SK-N-SH (cell line): ENCODE measurements at regions not wholly inside any gene's neighbourhood (a gene's known extent, or its start where the extent isn't known, plus 50 kb on each side); places are given as distances from the start of the nearest gene placed in this dataset.
A peak's percentile ranks its signal among the peaks of the same experiment; 100 is the strongest.

Experiments used
- CTCF ChIA-PET: fragments of 300-600, 350-600 bp; formaldehyde crosslinking; extraction: SDS; loops from one replicate; lab custom pipeline; 2021; lab: Yijun Ruan, JAX
- POLR2A ChIA-PET: fragments of 350-600 bp; sonication (Branson Sonifier 250); formaldehyde crosslinking; extraction: SDS; loops from one replicate; lab custom pipeline; 2020; ENCODE audit warnings: antibody characterized with exemption, inconsistent platforms; lab: Yijun Ruan, JAX
- DNase-seq: peaks from one replicate; pipeline ENCODE4 v3.0.0; 2012
- H2AFZ ChIP-seq: fragments of 200-600 bp; sonication (generic); 2 replicates; pipeline ENCODE4 v1.8.1; 2016; ENCODE audit warnings: antibody characterized with exemption, mild to moderate bottlenecking, low read depth
- H3F3A ChIP-seq: fragments of 200-600 bp; sonication (generic); replicated peaks from 2 replicates; pipeline ENCODE3; 2016; ENCODE audit warnings: antibody characterized with exemption, mild to moderate bottlenecking; ENCODE audit not compliant: insufficient read depth
- H3K27ac ChIP-seq, 2 experiments: fragments of 200-500 bp in 1 of 2; fragments of 200-600 bp in 1 of 2; sonication (Bioruptor generic) in 1 of 2; sonication (generic), shearing (Covaris generic) in 1 of 2; 2 replicates each; pipeline versions ENCODE4 v1.5.1 to v1.6.1; 2014 to 2016; ENCODE audit warnings: low read depth in 2 of 2, inconsistent platforms in 1 of 2, low read length in 1 of 2, mild to moderate bottlenecking in 1 of 2, mixed read lengths in 1 of 2
- H3K27me3 ChIP-seq: fragments of 200-600 bp; sonication (generic), shearing (Covaris generic); 2 replicates; pipeline ENCODE4 v1.6.1; 2016; ENCODE audit warnings: mixed run types; ENCODE audit not compliant: insufficient read depth
- H3K36me3 ChIP-seq, 2 experiments: fragments of 200-500 bp in 1 of 2; fragments of 200-600 bp in 1 of 2; sonication (Bioruptor generic) in 1 of 2; sonication (generic) in 1 of 2; replicated peaks in 1 of 2; 2 replicates each; pipeline versions ENCODE3 to v1.5.1; 2014 to 2016; ENCODE audit warnings: low read length in 1 of 2, mild to moderate bottlenecking in 1 of 2; ENCODE audit not compliant: insufficient read depth in 2 of 2, control insufficient read depth in 1 of 2
- H3K4me1 ChIP-seq, 2 experiments: fragments of 200-500 bp in 1 of 2; fragments of 200-600 bp in 1 of 2; sonication (Bioruptor generic) in 1 of 2; sonication (generic), shearing (Covaris generic) in 1 of 2; 2 replicates each; pipeline versions ENCODE4 v1.5.1 to v1.6.1; 2014 to 2016; ENCODE audit warnings: low read depth in 1 of 2, low read length in 1 of 2, mixed run types in 1 of 2; ENCODE audit not compliant: insufficient read depth in 2 of 2, control insufficient read depth in 1 of 2
- H3K4me2 ChIP-seq: fragments of 200-600 bp; sonication (generic), shearing (Covaris generic); 2 replicates; pipeline ENCODE4 v1.6.1; 2017; ENCODE audit warnings: mixed run types
- H3K4me3 ChIP-seq, 2 experiments: fragments of 200-500 bp in 1 of 2; fragments of 200-600 bp in 1 of 2; sonication (Bioruptor generic) in 1 of 2; sonication (generic), shearing (Covaris generic) in 1 of 2; 2 replicates each; pipeline versions ENCODE4 v1.5.1 to v1.8.1; 2014 to 2016; ENCODE audit warnings: low read depth in 2 of 2, inconsistent platforms in 1 of 2, low read length in 1 of 2, mild to moderate bottlenecking in 1 of 2, mixed read lengths in 1 of 2, moderate library complexity in 1 of 2
- H3K79me2 ChIP-seq: fragments of 200-600 bp; sonication (generic); 2 replicates; pipeline ENCODE4 v1.8.1; 2017; ENCODE audit warnings: mild to moderate bottlenecking; ENCODE audit not compliant: insufficient read depth
- H3K9ac ChIP-seq: fragments of 200-600 bp; sonication (generic); 2 replicates; pipeline ENCODE4 v1.6.1; 2017; ENCODE audit warnings: mixed run types
- H3K9me2 ChIP-seq: fragments of 200-600 bp; sonication (generic); 2 replicates; pipeline ENCODE4 v1.6.1; 2017; ENCODE audit warnings: mixed run types
- H3K9me3 ChIP-seq: fragments of 200-600 bp; sonication (generic); 2 replicates; pipeline ENCODE4 v1.6.1; 2017; ENCODE audit warnings: mixed run types, mild to moderate bottlenecking, moderate library complexity
- H4K20me1 ChIP-seq: fragments of 200-600 bp; sonication (generic); 2 replicates; pipeline ENCODE4 v1.6.1; 2017; ENCODE audit warnings: mild to moderate bottlenecking, mixed run types; ENCODE audit not compliant: insufficient read depth
- CHD2 ChIP-seq: fragments of 150-350 bp; IDR thresholded peaks from 2 replicates; pipeline ENCODE4 v1.6.1; 2018; ENCODE audit warnings: low read length; ENCODE audit not compliant: partially characterized antibody
- CTCF ChIP-seq: fragments of 200-600 bp; sonication (generic); IDR thresholded peaks from 2 replicates; pipeline ENCODE4 v1.6.1; 2017; ENCODE audit warnings: antibody characterized with exemption, mild to moderate bottlenecking, moderate library complexity
- EP300 ChIP-seq, 2 experiments: IDR thresholded peaks; 2 replicates each; pipeline versions ENCODE4 v1.4.0 to v1.6.1; 2012; ENCODE audit warnings: borderline replicate concordance in 1 of 2, low read depth in 1 of 2, low read length in 1 of 2
- GABPA ChIP-seq: IDR thresholded peaks from 2 replicates; pipeline ENCODE4 v1.4.0; 2012; ENCODE audit warnings: low read depth, mild to moderate bottlenecking
- GATA2 ChIP-seq: sonication (generic); formaldehyde crosslinking; IDR thresholded peaks from 2 replicates; pipeline ENCODE4 v1.5.0; 2020; ENCODE audit warnings: mild to moderate bottlenecking, missing genetic modification reagents
- MEF2A ChIP-seq: IDR thresholded peaks from 2 replicates; pipeline ENCODE4 v1.4.0; 2012; ENCODE audit warnings: low read depth, borderline replicate concordance
- NFIC ChIP-seq: IDR thresholded peaks from 2 replicates; pipeline ENCODE4 v1.4.0; 2012; ENCODE audit warnings: borderline replicate concordance
- RXRA ChIP-seq: IDR thresholded peaks from 2 replicates; pipeline ENCODE4 v1.4.0; 2012; ENCODE audit warnings: low read depth, mild to moderate bottlenecking, borderline replicate concordance
- SIN3A ChIP-seq: IDR thresholded peaks from 2 replicates; pipeline ENCODE4 v1.6.1; 2012; ENCODE audit warnings: low read depth, mild to moderate bottlenecking, low read length, moderate library complexity, borderline replicate concordance
- TEAD4 ChIP-seq: IDR thresholded peaks from 2 replicates; pipeline ENCODE4 v1.4.0; 2012; ENCODE audit warnings: mild to moderate bottlenecking, borderline replicate concordance; ENCODE audit not compliant: insufficient read depth
- WGBS: methylation state at CpG from one replicate; pipeline ENCODE4 v1.1.6; 2017; ENCODE audit warnings: low lambda C conversion rate; 5-methylcytosine and 5-hydroxymethylcytosine counted together
- TF ChIP-seq, protein P1 (sequence below): IDR thresholded peaks from 2 replicates; pipeline ENCODE4 v1.4.0; 2012; ENCODE audit warnings: low read depth, borderline replicate concordance
- TF ChIP-seq, protein P2 (sequence below): IDR thresholded peaks from 2 replicates; pipeline ENCODE4 v1.6.1; 2012; ENCODE audit warnings: mild to moderate bottlenecking, low read depth, low read length, moderate library complexity

DNA sequence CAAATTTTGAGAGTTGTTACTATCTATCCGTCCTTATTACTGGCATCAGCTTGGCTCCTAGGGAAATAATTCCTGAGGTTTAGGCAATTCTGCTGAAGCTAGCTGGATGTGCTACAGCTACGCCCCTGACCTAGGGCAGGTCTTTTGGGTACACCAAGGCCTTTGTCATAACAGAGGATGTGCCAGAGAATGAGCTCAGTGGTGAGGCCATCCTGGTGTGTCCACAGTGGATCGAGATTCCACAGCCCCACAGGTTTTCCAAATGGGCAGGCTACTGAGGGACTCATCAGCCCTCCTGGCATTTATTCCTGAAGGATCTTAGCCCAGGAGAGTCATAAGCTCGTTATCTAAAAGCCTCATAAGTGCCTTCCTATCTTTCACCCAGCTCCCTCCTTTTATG lies 475.2 kb upstream of the USP24 start:
- TF ChIP-seq, protein P1, sequence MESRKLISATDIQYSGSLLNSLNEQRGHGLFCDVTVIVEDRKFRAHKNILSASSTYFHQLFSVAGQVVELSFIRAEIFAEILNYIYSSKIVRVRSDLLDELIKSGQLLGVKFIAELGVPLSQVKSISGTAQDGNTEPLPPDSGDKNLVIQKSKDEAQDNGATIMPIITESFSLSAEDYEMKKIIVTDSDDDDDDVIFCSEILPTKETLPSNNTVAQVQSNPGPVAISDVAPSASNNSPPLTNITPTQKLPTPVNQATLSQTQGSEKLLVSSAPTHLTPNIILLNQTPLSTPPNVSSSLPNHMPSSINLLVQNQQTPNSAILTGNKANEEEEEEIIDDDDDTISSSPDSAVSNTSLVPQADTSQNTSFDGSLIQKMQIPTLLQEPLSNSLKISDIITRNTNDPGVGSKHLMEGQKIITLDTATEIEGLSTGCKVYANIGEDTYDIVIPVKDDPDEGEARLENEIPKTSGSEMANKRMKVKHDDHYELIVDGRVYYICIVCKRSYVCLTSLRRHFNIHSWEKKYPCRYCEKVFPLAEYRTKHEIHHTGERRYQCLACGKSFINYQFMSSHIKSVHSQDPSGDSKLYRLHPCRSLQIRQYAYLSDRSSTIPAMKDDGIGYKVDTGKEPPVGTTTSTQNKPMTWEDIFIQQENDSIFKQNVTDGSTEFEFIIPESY = no peak
- Histone ChIP-seq H3K27me3 (no peaks in the 10 kb centered on the region), H3K36me3 (no peaks in the 10 kb centered on the region), H3K79me2 (no peaks in the 10 kb centered on the region), H4K20me1 (no peaks in the 10 kb centered on the region), H3K27ac (peak overlapping the region in 1 of 2 experiments; percentile 88; a peak in 2 of 4 replicates), H2AFZ (no peak overlapping the region), H3K4me3 (no peak overlapping the region), H3K4me1 (peaks cover 14 to 53% of the 10 kb centered on the region in 2 experiments; a peak in 2 of 4 replicates), H3F3A (peaks cover 4% of the 10 kb centered on the region), H3K9me2 (no peaks in the 10 kb centered on the region), H3K9ac (no peak overlapping the region), H3K9me3 (no peaks in the 10 kb centered on the region), H3K4me2 (no peak overlapping the region)
- CTCF ChIA-PET = interaction anchor here (1.3 to 1.6 kb wide), 3 partner anchors 16 to 895 kb away, joined by 3 to 4 read pairs (median 3); no protein-coding TSS in a partner anchor
- POLR2A ChIA-PET = interaction anchor here (0.6 to 1.0 kb wide), 2 partner anchors 49 to 117 kb away, joined by 3 to 4 read pairs; no protein-coding TSS in a partner anchor
- DNase-seq = no peak
- 70% methylated on average over 4 of the region's 4 CpGs for WGBS

DNA sequence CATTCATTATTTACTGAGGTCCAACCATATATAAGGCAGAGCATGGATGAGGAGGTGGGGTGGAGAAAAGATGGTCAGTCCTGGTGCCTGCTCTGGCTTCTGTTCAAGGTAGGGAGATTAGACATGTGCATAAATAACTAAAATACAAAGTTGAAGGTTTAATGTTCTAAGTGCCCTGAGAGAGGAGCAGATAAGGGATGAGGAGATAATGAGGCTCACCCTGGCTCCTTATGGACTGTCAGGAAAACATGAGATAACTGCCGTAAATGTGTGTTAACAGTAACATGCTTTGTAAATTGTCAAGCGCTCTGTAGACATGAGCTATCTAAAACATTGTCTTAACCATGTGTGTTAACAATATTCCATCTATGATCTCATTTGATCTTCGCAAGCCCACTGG lies 474.6 kb upstream of the USP24 start:
- Histone ChIP-seq H3K27me3 (no peaks in the 10 kb centered on the region), H3K9me3 (no peaks in the 10 kb centered on the region), H2AFZ (no peak overlapping the region), H3K79me2 (no peaks in the 10 kb centered on the region), H3K4me2 (no peak overlapping the region), H3F3A (peaks cover 4% of the 10 kb centered on the region), H3K4me3 (no peak overlapping the region), H3K36me3 (no peaks in the 10 kb centered on the region), H3K9ac (no peak overlapping the region), H3K4me1 (peaks cover 10 to 53% of the 10 kb centered on the region in 2 experiments; a peak in 2 of 4 replicates), H3K9me2 (no peaks in the 10 kb centered on the region), H4K20me1 (no peaks in the 10 kb centered on the region), H3K27ac (peak overlapping the region in 1 of 2 experiments; percentile 88; a peak in 2 of 4 replicates)
- DNase-seq = no peak
- CTCF ChIA-PET = interaction anchor here (1.4 to 1.6 kb wide), 2 partner anchors 16 to 895 kb away, joined by 3 read pairs; no protein-coding TSS in a partner anchor
- POLR2A ChIA-PET = interaction anchor here (1.0 kb wide), 1 partner anchor 49 kb away, joined by 4 read pairs; no protein-coding TSS in a partner anchor
- TF ChIP-seq CHD2 (no peak), EP300 (IDR thresholded peaks at IDR 0.05; ENCODE audit: borderline replicate concordance in 1 of 2, low read depth in 1 of 2, low read length in 1 of 2) (peak in 1 of 2 experiments; percentile 71; a peak in 2 of 4 replicates), NFIC (no peak), GATA2 (CRISPR knock-in tag) (peak; percentile 61)
- 98% methylated on average over 3 of the region's 3 CpGs for whole genome bisulfite sequencing

DNA sequence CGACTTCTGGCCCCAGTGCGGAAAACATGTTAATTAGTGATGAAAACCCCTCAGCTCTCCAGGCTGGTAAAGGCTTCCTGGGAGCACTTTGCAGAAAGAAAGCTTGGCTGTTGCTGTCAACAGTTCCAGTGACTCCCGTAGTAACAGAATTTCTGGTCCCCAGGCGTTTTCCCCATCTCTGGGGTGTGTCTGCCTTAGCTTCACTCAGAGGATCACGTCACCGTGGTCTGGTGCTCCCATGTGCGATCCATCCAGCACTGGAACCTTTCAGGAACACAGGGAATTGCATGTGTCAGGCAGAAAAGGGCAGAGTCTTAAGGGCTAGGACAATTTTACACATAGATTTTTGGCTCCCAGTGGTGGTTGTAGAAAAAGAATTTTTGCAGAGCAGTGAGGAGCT lies 470.4 kb upstream of the USP24 start:
- Histone ChIP-seq H3K36me3 (no peaks in the 10 kb centered on the region), H3K27ac (peak overlapping the region in 1 of 2 experiments; percentile 80; a peak in 2 of 4 replicates), H3K4me1 (peaks cover 0 to 26% of the 10 kb centered on the region in 2 experiments; a peak in 2 of 4 replicates), H4K20me1 (no peaks in the 10 kb centered on the region), H2AFZ (no peak overlapping the region), H3K79me2 (no peaks in the 10 kb centered on the region), H3K9me2 (no peaks in the 10 kb centered on the region), H3F3A (no peaks in the 10 kb centered on the region), H3K9me3 (no peaks in the 10 kb centered on the region), H3K27me3 (no peaks in the 10 kb centered on the region), H3K9ac (no peak overlapping the region), H3K4me2 (no peak overlapping the region), H3K4me3 (no peak overlapping the region)
- 71% methylated on average over 6 of the region's 7 CpGs for WGBS
- CTCF ChIA-PET = interaction anchor here (0.6 to 1.7 kb wide), 3 partner anchors 11 to 84 kb away, joined by 3 read pairs; no protein-coding TSS in a partner anchor
- no peak for DNase-seq
- POLR2A ChIA-PET = no interaction called here
- TF ChIP-seq RXRA (no peak), GABPA (no peak), MEF2A (no peak), EP300 (IDR thresholded peaks at IDR 0.05; ENCODE audit: borderline replicate concordance in 1 of 2, low read depth in 1 of 2, low read length in 1 of 2) (no peak), TEAD4 (no peak), SIN3A (no peak), CTCF (no peak)
- TF ChIP-seq, protein P2, sequence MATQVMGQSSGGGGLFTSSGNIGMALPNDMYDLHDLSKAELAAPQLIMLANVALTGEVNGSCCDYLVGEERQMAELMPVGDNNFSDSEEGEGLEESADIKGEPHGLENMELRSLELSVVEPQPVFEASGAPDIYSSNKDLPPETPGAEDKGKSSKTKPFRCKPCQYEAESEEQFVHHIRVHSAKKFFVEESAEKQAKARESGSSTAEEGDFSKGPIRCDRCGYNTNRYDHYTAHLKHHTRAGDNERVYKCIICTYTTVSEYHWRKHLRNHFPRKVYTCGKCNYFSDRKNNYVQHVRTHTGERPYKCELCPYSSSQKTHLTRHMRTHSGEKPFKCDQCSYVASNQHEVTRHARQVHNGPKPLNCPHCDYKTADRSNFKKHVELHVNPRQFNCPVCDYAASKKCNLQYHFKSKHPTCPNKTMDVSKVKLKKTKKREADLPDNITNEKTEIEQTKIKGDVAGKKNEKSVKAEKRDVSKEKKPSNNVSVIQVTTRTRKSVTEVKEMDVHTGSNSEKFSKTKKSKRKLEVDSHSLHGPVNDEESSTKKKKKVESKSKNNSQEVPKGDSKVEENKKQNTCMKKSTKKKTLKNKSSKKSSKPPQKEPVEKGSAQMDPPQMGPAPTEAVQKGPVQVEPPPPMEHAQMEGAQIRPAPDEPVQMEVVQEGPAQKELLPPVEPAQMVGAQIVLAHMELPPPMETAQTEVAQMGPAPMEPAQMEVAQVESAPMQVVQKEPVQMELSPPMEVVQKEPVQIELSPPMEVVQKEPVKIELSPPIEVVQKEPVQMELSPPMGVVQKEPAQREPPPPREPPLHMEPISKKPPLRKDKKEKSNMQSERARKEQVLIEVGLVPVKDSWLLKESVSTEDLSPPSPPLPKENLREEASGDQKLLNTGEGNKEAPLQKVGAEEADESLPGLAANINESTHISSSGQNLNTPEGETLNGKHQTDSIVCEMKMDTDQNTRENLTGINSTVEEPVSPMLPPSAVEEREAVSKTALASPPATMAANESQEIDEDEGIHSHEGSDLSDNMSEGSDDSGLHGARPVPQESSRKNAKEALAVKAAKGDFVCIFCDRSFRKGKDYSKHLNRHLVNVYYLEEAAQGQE = no peak
